HG02970 (cell line): ENCODE measurements at regions not wholly inside any gene's neighbourhood (a gene's known extent, or its start where the extent isn't known, plus 50 kb on each side); places are given as distances from the start of the nearest gene placed in this dataset.
"Not testable (repeated sequence)": the region's sequence is repeated elsewhere in the genome, so short reads cannot be mapped to it uniquely, and the experiment has no call there.

ENCODE experiments used
- ATAC-seq: cut with Tn5 transposase; IDR thresholded peaks from one replicate; pipeline ENCODE4 v1.9.1; 2021; ENCODE audit warnings: mild to moderate bottlenecking, moderate library complexity, moderate number of reproducible peaks; ENCODE audit not compliant: unreplicated experiment, low FRiP score

DNA sequence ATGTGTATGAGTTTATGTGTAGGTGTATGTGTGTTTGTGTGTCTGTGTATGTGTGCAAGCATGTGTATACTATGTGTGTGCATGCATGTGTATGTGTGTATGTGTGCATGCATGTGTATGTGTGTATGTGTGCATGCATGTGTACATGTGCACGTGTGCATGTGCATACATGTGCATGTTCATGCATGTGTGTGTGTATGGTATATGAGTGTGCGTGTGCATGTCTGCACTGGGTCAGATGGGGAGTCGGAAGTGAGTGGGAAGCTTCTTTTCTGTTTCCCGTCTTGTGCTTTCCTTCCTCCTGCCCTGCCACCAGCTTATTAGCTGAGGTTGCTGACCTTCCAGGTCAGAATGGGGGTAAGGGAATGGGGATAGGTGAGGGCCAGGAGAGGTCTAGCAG is 174.7 kb downstream of the MAP2K4 start:
- no peak for ATAC-seq

DNA sequence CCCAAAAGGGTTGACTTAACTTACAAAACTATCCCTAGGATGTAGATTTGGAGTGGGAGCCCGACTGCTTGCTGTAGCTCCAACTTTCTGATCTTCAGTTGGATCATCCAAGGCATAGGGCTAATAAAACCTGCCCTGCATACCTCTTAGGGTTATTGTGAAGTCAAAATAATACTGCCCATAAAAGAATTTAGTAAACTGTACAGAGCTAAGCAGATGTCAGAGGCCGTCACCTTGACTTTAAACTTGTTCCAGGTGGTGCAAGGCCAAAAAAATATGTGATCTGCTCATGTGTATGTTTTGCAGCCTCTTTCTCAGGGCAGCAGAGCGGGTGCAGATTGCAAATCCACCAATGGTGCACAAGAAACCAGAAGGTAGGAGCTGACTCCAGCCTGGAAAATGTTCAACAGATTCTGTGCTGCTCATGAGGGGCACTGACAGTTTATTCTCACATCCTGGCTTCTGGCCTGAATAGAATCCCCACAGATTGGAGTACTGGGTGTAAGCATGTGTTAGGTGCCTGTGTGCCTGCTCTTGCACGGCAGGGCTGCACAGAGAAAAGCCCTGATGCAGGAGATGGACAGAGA is 180.7 kb downstream of the MAP2K4 start:
- no peak for ATAC-seq

DNA sequence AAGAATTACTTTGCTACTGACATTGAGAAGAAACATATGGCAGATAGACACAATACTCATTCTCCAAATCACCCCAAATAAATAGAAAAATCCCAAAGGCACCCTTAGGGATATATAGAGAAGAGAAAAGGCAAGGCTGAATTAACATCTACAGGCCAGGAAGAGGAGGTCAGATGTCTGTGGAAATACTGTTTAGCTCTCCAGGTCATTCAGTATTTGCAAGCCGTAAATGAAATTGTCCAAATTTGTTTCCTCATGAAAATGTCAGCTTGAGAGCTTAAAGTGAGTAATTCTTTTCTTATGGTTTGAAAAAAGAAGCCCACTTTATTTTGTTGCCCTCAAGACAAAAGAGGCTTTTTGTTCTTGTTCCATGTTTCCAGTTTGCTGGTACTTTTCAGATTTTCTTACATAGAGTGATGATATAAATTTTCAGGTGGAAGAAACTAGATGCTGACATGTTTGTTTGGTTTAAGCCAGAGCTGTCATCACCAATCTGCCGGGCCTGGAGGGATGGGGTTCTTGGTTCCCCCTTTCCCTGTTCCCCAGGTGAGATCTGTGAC is 189.0 kb downstream of the MAP2K4 start:
- no peak for ATAC-seq

DNA sequence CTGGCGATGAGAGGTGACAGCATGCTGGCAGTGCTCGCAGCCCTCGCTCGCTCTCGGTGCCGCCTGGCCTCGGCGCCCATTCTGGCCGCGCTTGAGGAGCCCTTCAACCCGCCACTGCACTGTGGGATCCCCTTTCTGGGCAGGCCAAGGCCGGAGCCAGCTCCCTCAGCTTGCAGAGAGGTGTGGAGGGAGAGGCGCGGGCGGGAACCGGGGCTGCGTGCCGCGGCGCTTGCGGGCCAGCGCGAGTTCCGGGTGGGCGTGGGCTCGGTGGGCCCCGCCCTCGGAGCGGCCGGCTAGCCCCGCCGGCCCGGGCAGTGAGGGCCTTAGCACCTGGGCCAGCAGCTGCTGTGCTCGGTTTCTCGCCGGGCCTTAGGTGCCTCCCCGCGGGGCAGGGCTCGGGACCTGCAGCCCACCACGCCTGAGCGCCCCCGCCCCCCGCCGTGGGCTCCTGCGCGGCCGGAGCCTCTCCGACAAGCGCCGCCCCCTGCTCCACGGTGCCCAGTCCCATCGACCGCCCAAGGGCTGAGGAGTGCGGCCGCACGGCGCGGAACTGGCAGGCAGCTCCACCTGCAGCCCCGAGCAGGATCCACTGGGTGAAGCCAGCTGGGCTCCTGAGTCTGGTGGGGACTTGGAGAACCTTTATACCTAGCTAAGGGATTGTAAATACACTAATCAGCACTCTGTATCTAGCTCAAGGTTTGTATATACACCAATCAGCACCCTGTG is 200.2 kb downstream of the MAP2K4 start:
- not testable (repeated sequence) for ATAC-seq

DNA sequence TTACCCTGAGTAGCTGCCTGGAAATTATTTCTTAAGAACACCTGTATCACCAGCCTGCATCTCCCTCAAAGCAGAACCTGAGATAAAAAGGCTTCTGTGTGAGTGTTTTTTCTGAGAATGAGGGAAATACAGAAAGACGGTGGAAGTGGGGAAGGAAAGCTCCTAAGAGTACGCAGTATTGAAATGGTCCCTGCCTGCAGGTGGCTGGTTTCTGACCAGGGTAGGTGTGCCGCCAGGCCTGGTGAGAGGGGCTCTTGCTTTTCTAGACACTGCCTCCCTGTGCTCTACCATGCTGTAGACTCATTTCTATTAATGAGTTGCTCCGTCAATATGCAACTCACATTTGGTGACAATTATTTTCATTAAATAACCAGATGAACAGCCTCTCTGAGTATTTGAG is 201.7 kb downstream of the MAP2K4 start:
- ATAC-seq, result no peak

DNA sequence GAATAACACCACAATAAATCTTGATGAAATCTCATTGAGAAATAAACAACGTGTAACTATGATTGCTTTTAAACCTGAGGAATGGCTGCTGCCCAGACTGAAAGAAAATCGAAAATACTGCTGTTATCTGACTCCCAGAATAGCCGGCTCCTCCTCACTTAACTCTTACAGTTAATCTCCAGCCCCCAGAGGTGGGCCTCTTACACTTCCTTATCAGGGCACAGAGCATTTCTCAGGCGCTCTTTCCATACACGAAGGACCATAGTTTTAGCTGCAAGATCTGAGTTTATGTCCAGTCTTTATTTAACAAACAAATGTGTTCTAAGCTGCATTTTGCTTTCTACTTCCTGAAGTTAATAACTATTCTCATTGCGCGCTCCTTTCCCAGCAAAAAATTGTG is 206.9 kb downstream of the MAP2K4 start:
- no peak for ATAC-seq

DNA sequence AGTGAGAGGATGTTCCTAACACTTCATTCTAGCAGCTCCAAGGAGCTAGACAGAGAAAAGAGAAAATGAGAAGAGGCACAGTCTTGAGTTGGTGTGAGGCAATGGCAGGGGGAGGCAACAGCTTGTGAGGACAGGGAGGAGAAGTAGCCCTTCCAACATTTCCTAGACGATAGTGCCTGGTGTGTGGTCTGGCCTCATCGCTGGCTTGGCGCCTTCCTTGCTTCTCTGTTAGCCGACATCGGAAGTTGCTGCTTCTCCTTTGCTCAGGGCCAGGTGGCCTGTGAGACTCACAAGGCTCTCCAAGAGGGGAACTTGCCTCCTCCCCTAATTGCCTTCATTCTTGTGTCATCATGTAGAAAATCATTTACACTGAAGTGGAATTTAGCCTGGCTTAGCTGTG is 208.7 kb downstream of the MAP2K4 start:
- no peak for ATAC-seq

DNA sequence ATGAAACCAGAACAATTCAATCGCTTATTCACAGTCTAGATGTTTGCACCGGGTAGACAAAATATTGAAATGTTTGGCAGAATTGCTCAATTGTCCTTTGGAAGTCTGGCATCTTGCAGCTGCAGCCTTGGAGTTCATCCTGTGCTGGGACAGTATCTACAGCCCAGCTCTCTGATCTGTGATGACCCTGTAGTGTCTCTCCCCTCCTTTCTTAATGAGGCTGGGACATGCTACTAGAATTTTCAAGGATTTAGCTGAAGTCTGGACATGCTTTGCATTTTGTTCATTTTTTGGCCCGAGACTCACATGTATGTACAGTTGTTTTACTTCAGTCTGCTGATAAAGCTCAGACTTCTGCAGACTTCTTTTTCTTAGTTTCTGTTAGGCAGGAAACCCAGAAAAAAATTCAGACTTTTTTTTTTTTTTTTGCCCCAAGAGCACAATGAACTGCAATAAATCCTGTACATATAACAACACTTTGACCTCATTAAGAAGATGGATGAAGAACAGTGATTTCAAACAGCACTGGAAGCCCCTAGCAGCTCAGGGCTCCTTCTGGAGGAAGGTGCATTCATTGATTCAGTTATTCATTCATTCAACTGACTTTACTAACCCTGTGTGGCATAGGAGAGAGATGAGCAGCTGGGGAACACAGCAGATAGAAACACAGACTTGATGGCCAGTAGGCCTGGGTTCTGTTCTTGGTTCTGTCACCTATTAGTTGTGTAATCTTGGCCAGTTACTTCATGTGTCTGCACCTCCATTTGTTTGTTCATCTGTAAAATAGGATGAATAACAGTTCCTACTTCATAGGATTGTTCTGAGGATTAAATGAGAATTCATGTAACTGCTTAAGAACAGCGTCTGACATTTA is 210.0 kb downstream of the MAP2K4 start:
- ATAC-seq, result no peak

DNA sequence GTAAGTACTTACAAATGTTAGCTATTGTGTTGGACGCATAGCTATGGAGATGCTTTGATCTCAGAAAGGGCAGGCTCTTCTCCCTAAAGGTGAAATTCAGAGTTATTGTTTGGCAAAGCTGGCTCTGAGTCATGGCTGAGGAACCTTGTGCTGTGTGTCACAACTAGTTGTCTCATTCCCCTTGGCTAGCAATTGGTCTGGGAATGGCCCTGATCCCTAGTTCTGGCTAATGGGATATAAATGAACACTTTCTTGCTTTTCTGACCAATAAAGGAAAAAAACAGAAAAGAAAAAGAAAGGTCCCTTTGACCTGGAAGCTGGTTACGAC is 210.6 kb downstream of the MAP2K4 start:
- ATAC-seq, result no peak

DNA sequence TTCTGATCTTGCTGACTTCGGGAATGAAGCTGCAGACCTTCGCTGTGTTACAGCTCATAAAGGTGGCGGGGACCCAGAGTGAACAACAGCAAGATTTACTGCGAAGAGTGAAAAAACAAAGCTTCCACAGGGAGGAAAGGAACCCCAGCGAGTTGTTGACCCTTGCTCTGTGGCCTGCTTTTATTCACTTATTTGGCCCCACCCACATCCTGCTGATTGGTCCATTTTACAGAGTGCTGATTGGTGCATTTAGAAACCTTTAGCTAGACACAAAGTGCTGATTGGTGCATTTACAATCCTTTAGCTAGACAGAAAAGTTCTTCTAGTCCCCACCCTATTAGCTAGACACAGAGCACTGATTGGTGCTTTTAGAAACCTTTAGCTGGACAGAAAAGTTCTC is 218.3 kb downstream of the MAP2K4 start:
- ATAC-seq, result not testable (repeated sequence)

DNA sequence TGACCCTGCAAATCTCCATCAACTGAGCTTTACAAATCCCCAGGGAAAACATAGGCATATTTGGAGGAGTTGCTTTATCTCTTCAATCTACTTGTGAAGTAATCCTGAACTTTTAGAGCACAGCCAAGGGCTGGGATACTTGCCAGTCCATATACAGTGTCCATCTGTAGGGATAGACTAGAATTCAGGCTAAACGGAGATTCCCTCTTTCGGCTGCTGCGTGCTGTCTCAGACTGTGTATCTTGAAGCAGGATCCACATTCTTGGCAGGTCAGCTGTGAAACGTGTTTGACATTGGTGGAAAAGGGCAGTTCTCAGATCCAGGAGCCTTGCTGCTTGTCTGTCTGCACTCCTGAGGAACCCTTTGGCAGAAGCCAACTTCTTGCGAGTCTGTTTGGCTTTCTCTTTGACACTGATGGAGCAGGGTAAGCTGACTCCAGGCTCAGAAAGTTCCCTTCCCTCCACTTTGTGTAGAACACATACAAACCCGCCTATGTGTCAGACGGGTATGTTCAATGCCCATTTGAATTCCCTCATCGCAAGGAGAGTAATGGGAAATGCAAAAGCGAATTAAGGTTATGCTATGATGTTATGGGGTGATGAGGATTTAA is 221.8 kb downstream of the MAP2K4 start:
- no peak for ATAC-seq

DNA sequence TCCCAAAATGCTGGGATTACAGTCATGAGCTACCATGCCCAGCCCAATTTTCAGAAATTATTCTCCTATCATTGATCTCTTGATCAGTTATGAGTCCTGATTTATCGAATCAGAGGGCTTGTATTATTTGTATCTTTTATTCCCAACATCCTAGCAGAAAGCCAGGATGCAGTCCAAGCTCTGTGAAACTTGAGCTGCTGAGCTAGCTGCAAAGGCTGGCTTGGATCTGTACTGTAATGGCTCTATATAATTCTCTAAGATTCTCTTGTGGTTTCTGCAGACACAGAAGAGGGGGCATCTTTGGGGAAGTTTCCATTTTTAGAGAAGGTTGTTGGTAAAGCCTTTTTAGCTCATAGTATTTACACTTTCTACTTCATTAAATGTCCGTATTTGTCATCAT is 227.1 kb downstream of the MAP2K4 start:
- ATAC-seq, result no peak

DNA sequence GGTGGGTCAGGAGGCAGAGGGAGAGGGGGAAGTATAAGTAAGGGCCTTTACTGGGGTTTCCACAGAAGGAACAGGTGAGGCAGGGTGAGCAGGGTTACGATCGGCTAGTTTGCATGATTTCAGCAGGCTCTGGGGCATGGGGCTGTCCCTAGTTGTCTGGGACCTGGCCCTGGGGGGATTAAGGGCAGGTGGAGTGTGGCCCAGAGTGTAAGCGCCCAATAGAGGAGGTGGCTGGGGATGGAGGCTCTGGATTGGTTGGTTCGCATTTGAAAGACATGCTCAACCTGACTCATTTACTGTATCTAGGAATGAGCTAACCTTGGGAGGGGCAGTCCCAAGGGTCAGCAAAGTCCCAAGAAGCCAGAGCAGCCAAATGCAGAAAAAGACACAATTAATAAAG is 230.3 kb downstream of the MAP2K4 start:
- no peak for ATAC-seq

DNA sequence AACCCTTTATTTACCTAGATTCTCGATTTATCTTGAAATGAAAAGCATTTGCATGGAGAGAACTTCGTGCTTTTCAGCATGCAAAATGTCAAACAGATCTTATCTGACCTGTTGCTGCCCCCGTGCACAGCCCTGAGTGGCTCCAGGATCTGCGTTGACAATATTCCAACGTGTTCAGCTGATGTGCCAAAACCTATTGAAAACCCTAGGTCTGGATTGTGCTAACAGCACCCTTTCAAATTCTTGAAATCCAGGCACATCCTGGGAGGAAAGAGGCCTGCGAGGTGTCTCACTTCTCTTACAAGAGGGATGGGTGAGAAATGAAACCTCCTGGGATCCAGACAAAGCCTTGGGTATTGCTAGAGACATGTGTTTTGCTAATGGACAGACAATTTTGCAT is 231.8 kb downstream of the MAP2K4 start:
- ATAC-seq, result no peak

DNA sequence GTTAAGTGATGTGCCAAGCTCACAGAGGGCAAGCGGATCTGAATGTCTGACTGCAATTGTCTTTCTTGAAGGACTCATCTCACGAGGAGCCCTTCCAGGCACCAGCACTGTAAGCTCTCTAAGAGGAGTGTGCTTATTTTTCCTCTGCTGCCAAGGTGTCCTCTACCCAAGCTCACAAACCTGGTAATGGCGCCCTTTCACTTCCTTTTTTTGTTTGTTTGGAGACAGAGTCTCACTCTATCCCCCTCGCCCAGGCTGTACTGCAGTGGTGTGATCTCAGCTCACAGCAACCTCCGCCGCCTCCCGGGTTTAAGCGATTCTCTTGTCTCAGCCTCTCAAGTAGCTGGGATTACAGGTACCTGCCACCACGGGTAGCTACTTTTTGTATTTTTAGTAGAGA is 233.8 kb downstream of the MAP2K4 start:
- no peak for ATAC-seq

DNA sequence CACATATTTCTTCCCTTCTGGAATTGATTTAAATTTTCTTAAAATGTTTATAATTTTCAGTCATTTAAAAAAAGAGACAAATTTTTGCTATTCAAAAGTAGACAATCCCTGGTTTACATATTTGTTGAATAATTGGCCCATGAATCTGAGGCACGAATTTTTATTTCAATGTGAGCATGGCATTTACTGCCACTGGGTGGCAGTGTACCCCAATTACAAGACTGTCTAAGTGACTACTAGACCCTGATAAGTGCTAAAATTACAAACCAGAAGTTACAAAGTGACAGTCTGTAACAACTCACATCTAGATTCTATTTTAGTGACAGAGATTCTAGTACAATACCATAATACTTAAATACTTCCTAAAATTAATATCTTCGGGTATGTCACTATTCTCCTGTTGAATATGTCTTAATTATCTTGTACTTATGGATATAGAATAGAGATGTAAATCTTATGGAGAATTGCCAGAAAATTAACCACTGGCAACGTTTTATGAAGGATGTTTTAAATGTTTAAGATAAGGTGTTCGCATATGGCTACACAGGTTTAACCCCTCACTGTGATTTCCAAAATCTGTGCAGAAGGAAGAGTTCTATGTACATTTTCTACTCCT is 235.8 kb downstream of the MAP2K4 start:
- ATAC-seq, result no peak

DNA sequence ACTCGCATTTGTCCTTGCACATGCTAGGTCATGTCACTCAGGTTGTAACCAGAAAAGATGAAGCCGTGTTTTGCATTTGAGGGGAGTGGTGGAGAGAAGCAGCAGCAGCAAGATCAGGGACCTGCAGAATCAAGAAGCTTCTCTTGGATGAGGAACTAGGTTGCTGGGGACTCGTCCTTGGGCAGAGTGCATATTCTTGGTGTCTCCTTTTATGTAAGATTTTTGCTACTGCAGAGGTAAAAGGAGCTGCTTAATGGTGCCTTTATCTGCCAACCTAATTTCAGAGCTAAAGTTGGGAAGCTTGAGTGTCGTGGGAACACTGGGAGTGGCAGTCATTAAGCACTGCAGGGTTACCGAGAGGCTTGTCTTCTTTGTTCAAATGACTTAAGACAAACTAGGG is 236.5 kb downstream of the MAP2K4 start:
- ATAC-seq, result no peak

DNA sequence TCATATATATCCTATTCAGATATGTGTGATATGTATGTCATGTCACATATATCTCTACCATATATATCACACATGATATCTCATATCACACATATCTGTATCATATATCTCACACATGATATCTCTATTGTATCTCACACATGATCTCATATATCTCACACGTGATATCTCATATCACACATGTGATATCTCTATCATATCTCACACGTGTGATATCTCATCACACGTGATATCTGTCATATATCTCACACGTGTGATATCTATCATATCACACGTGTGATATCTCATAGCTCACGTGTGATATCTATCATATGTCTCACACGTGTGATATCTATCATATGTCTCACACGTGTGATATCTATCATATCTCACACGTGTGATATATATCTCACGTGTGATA is 240.7 kb downstream of the MAP2K4 start:
- no peak for ATAC-seq

DNA sequence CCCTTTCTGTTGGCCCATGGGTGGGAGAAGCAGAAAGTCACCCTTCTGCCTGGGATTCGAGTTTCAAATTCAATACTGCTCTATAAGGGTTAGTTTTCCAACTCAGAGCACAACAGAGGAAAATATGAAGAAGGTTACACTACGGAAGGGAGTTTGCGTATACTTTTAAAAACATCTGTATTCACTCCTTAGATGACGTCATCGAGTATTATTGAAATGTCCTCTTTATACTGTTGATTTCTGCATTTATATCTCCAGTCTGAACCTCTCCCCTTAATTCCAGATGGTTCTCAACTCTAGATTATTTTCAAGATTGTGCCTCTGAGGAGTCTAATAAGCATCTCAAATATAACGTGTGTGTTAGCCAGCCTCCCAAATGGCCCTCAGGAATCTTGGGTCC is 249.1 kb downstream of the MAP2K4 start:
- ATAC-seq, result no peak

DNA sequence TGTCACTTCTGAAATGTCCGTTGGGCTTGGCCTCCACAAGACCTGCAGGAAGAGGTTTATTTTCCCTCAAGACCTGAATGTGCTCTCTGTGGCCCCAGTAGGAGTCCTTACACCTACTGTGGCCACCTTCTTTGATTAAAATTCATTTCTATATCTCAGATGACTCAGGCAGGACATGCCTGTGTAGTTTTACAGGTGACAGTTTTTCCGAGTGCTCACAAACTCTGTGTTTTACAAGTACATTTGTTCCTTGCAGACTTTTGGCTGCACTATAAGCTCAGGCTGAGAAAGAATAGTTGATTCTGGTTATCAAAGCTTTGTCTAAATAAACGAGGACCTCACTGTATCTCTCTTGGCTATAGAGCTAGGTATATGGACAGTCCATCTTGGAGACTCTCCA is 257.1 kb downstream of the MAP2K4 start:
- no peak for ATAC-seq

DNA sequence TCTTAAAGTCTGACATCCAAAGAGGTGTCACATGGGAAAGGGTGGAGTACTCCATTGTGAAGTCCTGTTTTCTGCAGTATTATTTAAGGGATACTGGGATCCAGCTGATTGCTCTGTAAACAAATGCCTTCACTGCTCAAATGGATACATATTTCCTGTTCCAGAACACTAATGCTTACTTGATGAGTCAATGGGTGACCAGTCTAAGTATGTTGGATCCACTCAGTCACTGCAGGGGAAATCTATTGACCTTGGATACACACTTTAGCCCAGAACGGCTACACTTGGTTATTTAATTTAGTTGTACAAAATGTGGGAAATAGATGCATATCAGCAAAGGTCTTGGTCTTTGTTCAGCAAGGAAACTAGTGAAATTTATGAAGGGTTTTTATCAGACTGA is 261.4 kb downstream of the MAP2K4 start:
- no peak for ATAC-seq
